GF-D8 (cell line): ENCODE measurements at regions not wholly inside any gene's neighbourhood (a gene's known extent, or its start where the extent isn't known, plus 50 kb on each side); places are given as distances from the start of the nearest gene placed in this dataset.

Source experiments
- DNase-seq: peaks from one replicate; lab custom pipeline; 2025; lab: John Stamatoyannopoulos, UW

DNA sequence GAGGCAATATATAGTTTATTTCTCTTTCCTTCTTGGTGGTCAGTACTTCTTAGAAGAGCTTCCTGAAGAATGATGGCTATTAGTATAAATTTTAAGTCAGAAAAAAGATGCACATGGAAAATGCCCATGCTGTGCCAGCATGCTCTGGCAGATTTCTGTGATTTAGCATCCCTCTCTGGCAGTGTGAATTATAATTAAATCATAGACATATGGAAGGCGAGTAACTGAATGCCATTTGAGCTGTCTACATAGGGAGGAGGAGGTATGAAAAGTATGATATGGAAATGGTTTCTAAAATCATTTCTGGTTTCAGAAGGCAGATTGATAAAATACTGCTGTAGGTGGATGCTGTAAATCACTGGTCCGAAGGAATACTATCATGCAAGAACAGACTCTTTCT, 754.9 kb upstream of the LRATD1 start:
- no peak for DNase-seq

- no peak for DNase-seq
Measured at GRCh38 chr2:13884291-13884976, 748.1 kb upstream of the LRATD1 start.

DNA sequence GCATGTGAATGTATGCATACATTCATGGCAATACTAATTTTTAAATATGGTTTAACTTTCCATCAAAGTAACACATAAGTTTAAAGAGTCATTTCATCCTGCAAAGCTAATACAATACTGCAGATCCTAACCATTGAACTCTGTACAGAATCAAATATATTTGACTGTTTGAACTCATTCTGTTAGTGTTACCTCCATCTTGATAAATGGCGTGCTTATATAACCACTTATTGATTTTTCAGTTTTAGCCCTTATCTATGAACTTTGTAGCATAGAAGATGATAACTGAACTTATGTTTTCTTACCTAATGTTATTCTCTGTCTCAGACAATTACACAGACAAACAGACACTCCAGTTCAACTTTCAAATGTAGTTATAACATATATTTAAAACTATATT, 731.0 kb upstream of the LRATD1 start:
- DNase-seq, result no peak

- DNase-seq, result no peak
Measured at GRCh38 chr2:13905831-13906230, 726.7 kb upstream of the LRATD1 start.

- no peak for DNase-seq
Measured at GRCh38 chr2:13916066-13916465, 716.5 kb upstream of the LRATD1 start.

- no peak for DNase-seq
Measured at GRCh38 chr2:13917958-13918357, 714.6 kb upstream of the LRATD1 start.

- no peak for DNase-seq
Measured at GRCh38 chr2:13919981-13920382, 712.5 kb upstream of the LRATD1 start.

DNA sequence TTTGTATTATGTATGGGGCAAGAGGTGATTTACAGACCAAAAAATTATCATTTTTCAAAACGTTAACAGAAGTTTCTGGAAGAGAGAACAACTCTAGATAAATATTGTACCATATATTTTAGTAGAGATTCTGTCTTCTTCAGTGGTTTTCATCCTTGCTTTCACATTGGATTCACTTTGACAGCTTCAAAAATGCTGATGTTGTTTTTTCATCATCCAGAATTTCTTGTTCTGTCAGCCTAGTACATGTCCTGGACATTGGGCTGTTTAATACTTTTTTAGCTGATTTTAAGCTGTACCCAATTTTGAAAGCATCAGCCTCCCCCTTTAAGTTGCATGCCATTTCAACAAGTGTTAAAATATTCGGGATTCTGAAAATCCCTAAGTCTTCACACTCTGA, 711.3 kb upstream of the LRATD1 start:
- no peak for DNase-seq

GRCh38 chr2:13923823-13924222, 708.7 kb upstream of the LRATD1 start:
- no peak for DNase-seq

- no peak for DNase-seq
Measured at GRCh38 chr2:13942111-13942510, 690.4 kb upstream of the LRATD1 start.

- no peak for DNase-seq
Measured at GRCh38 chr2:13950761-13951160, 681.8 kb upstream of the LRATD1 start.

GRCh38 chr2:13968811-13969210, 663.7 kb upstream of the LRATD1 start:
- no peak for DNase-seq

GRCh38 chr2:13986119-13986720, 646.3 kb upstream of the LRATD1 start:
- no peak for DNase-seq

DNA sequence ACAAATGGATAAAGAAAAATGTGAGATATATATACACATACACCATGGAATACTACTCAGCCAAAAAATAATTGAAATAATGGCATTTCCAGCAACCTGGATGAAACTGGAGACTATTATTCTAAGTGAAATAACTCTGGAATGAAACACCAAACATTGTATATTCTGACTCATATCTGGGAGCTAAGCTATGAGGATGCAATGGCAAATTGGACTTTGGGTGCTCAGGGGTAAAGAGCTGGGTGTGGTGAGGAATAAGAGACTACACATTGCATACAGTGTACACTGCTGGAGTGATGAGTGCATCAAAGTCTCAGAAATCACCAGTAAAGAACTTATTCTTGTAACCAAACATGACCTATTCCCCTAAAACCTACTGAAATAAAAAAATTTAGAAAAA, 636.0 kb upstream of the LRATD1 start:
- DNase-seq, result no peak

GRCh38 chr2:14011190-14011589, 621.3 kb upstream of the LRATD1 start:
- DNase-seq, result no peak

DNA sequence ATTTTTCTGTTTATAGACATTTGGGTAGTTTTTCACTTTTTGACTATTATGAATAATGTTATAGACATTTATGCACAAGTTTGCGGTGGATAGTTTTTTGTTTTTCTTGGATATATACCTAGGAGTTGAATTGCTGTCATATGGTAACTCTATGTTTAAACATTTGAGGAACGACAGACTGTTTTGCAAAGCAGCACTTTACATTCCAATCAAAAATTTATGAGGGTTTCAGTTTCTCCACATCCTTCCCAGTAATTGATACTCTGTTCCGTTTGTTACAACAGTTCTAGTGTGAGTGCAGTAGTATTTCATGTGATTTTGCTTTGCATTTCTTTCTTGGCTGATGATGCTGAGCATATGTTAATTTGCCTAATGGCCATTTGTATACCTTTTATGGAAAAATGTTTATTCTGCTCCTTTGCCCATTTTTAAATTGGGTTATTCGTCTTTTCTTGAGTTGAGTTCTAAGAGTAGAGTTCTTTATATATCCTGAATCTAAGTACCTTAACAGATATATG, 617.3 kb upstream of the LRATD1 start:
- DNase-seq, result no peak

DNA sequence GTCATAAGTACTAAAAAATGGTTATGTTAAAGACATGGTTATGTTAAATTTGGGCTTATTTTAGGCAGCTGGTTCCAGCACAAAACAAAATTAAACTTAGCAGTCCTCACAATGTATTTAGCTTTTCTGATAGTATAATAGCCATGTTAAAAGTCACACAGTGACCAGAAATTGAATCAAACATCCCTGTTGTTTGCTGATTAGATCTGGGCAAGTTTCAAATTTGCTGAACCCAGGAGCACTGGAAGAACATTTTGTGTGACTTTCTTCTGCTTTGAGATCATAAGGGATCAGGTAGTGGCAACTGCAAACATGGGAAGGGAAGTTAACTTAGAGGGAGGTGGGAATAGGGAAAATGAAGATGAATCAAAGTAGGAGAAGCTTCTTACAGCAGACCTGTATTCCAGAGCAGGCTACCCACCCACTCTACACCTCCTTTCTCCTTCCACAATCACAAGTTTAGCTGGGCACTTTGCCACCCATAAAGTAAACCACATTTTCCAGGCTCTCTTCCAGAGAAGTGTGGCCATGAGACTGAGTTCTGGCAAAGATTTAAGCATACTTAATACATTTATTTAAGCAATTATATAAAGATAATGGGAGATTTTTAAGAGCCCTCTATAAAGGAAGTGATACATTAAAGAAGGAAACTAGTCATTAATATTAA, 616.1 kb upstream of the LRATD1 start:
- DNase-seq, result no peak

- no peak for DNase-seq
Measured at GRCh38 chr2:14018620-14019019, 613.9 kb upstream of the LRATD1 start.

DNA sequence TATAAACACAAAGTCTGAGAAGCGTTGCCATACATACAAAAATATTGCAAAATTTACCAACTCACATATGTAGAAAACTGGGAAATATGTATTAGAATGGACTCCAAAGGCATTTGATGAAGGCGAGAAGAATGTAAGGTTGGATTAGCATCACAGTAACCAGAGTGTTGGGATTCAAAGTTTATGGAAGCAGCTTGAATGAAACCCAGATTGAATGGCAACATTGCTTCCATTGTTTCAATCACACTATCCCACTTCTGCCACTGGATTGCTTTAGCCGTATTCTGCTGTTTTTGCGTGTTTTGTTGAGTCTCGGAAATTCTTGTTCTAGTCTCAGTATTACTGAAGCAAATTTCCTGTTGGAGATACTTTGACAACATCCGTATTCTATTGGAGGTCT, 609.0 kb upstream of the LRATD1 start:
- DNase-seq, result no peak

DNA sequence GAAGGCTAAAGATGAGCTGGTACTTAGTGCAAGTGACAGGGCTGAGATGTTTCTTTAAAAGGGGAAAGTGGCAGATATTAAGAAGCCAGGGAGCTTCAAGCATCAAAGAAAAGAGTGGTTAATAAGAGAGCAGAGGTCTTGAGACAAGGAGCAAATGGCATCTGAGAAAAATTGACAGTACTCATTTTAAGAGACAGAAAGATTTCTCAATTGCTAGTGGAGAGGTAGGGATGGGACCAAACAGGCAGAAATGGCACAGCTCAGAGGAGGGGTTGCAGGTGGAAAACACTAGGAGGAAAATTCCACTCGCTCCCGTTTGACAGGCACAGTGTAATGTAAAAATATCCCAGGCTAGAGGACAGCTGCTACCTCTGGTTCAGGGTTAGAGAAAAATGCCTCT, 593.4 kb upstream of the LRATD1 start:
- no peak for DNase-seq

GRCh38 chr2:14047491-14047890, 585.0 kb upstream of the LRATD1 start:
- no peak for DNase-seq

GRCh38 chr2:14051401-14051800, 581.1 kb upstream of the LRATD1 start:
- DNase-seq, result no peak

DNA sequence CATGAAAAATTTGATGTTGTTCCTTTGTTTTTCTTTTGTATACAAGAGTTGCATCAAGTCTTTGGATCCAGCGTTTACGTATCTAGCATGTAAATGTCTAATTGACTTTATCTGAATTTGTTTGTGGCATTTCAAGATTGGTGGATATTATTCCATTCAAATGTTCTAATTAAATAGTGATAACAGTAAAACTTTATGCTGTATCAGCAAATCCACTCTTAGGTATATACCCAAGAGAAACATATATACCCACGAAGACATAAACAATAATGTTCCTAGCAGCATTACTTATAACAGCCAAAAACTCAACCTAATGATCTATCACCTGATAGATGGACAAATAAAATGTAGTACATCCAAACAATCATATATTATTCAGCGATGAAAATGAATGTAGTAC, 579.4 kb upstream of the LRATD1 start:
- no peak for DNase-seq
